Fibroblast of lung (primary cell): ENCODE measurements at regions not wholly inside any gene's neighbourhood (a gene's known extent, or its start where the extent isn't known, plus 50 kb on each side); places are given as distances from the start of the nearest gene placed in this dataset.

ENCODE experiments used
- CTCF ChIP-seq, 2 donors: IDR thresholded peaks in 1 of 2; conservative IDR thresholded peaks in 1 of 2; 1 replicate in 1 of 2; 2 replicates in 1 of 2; pipeline ENCODE4 v1.5.1; 2011 to 2012; ENCODE audit warnings: low read length in 2 of 2, control low read depth in 1 of 2, inconsistent platforms in 1 of 2, low read depth in 1 of 2, mild to moderate bottlenecking in 1 of 2
- EZH2 ChIP-seq: IDR thresholded peaks from 2 replicates; pipeline ENCODE4 v1.5.1; 2012; ENCODE audit warnings: low read length, control low read depth, mild to moderate bottlenecking; ENCODE audit errors: missing control alignments

- TF ChIP-seq CTCF (conservative IDR thresholded peaks at IDR 0.05 in 1 of 2, IDR thresholded peaks at IDR 0.05 in 1 of 2; ENCODE audit: low read depth in 1 of 2, low read length in 2 of 2) (no peak), EZH2 (no peak)
Measured at GRCh38 chr13:107721125-107721869, 494.0 kb downstream of the LIG4 start.
